ENCODE measurements at regions not wholly inside any gene's neighbourhood (a gene's known extent, or its start where the extent isn't known, plus 50 kb on each side); places are given as distances from the start of the nearest gene placed in this dataset.
"Not testable (repeated sequence)": the region's sequence is repeated elsewhere in the genome, so short reads cannot be mapped to it uniquely, and the experiment has no call there.

- DNase-seq: no peak
These were observed 88.5 kb upstream of the CXorf66 start for GRCh38 chrX:140053846-140054245.

- DNase-seq: no peak
These were observed 85.6 kb upstream of the CXorf66 start for GRCh38 chrX:140050906-140051305.

GRCh38 chrX:140040386-140040785 lies 75.1 kb upstream of the CXorf66 start:
- DNase-seq: no peak

GRCh38 chrX:140038842-140039241 lies 73.5 kb upstream of the CXorf66 start:
- DNase-seq: no peak

- no peak for DNase-seq
These were observed 69.6 kb upstream of the CXorf66 start for GRCh38 chrX:140034916-140035315.

- DNase-seq: no peak
These were observed 57.2 kb upstream of the CXorf66 start for GRCh38 chrX:140022482-140022881.

GRCh38 chrX:140019134-140019533 lies 53.8 kb upstream of the CXorf66 start:
- not testable (repeated sequence) for DNase-seq

Data from NCI-H446 (cell line).